ENCODE measurements at regions not wholly inside any gene's neighbourhood (a gene's known extent, or its start where the extent isn't known, plus 50 kb on each side); places are given as distances from the start of the nearest gene placed in this dataset.

- Histone ChIP-seq H3K79me2 (ENCODE audit: control insufficient read depth, low read length) (no peaks in the 10 kb centered on the region), H4K20me1 (ENCODE audit: control insufficient read depth, insufficient read depth, low read depth, low read length) (no peaks in the 10 kb centered on the region), H3K36me3 (ENCODE audit: control insufficient read depth, low read length) (no peaks in the 10 kb centered on the region), H3K4me2 (ENCODE audit: low read length) (no peak overlapping the region), H3K27ac (ENCODE audit: low read depth, low read length) (no peak overlapping the region), H3K9me3 (ENCODE audit: control insufficient read depth, insufficient read depth, low read length) (no peaks in the 10 kb centered on the region), H3K4me1 (ENCODE audit: control insufficient read depth, low read length) (no peaks in the 10 kb centered on the region), H3K9me2 (replicated peaks; ENCODE audit: control insufficient read depth, low read length) (no peaks in the 10 kb centered on the region), H3K4me3 (ENCODE audit: low read length) (no peak overlapping the region), H3K27me3 (ENCODE audit: control insufficient read depth, low read length) (no peaks in the 10 kb centered on the region), H3F3A (ENCODE audit: control insufficient read depth, insufficient read depth) (no peaks in the 10 kb centered on the region)
- TF ChIP-seq, protein P1, sequence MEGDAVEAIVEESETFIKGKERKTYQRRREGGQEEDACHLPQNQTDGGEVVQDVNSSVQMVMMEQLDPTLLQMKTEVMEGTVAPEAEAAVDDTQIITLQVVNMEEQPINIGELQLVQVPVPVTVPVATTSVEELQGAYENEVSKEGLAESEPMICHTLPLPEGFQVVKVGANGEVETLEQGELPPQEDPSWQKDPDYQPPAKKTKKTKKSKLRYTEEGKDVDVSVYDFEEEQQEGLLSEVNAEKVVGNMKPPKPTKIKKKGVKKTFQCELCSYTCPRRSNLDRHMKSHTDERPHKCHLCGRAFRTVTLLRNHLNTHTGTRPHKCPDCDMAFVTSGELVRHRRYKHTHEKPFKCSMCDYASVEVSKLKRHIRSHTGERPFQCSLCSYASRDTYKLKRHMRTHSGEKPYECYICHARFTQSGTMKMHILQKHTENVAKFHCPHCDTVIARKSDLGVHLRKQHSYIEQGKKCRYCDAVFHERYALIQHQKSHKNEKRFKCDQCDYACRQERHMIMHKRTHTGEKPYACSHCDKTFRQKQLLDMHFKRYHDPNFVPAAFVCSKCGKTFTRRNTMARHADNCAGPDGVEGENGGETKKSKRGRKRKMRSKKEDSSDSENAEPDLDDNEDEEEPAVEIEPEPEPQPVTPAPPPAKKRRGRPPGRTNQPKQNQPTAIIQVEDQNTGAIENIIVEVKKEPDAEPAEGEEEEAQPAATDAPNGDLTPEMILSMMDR (IDR thresholded peaks at IDR 0.05; ENCODE audit: low read depth, low read length, poor library complexity, severe bottlenecking), result no peak
- no peak for TF ChIP-seq EZH2phosphoT487 (IDR thresholded peaks at IDR 0.05; ENCODE audit: borderline replicate concordance, low read length)
These were observed 955.1 kb downstream of the DIAPH3 start for GRCh38 chr13:59208405-59209195.

DNA sequence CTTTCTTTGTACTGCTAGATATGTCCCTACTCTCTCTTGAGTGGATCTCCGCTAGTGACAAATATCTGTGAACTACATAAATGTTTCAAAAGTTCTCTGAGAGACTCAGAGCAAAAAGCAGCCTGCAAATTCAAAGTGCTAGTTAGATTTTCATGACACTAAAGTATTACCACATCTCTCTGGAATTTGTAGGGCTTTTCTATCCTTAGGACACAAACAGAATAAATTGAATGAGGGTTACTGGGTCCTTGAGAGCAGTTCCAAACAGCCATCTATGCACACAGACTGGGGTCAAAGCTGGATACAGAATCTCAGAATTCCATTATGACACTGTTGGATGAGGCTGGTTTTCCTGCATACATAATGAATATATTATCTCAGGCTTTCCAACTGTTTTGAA lies 953.2 kb downstream of the DIAPH3 start:
- H3K27me3 ChIP-seq (ENCODE audit: control insufficient read depth, low read length), result no peaks in the 10 kb centered on the region
- no peaks in the 10 kb centered on the region for H3K9me3 ChIP-seq (ENCODE audit: control insufficient read depth, insufficient read depth, low read length)
- H3K4me2 ChIP-seq (ENCODE audit: low read length), result no peak overlapping the region
- no peak overlapping the region for H3K4me3 ChIP-seq (ENCODE audit: low read length)
- no peaks in the 10 kb centered on the region for H3K9me2 ChIP-seq (replicated peaks; ENCODE audit: control insufficient read depth, low read length)
- no peaks in the 10 kb centered on the region for H3K79me2 ChIP-seq (ENCODE audit: control insufficient read depth, low read length)
- H3K36me3 ChIP-seq (ENCODE audit: control insufficient read depth, low read length), result no peaks in the 10 kb centered on the region
- TF ChIP-seq, protein P1 (IDR thresholded peaks at IDR 0.05; ENCODE audit: low read depth, low read length, poor library complexity, severe bottlenecking), result no peak
- TF ChIP-seq EZH2phosphoT487 (IDR thresholded peaks at IDR 0.05; ENCODE audit: borderline replicate concordance, low read length), result no peak
- no peaks in the 10 kb centered on the region for H3F3A ChIP-seq (ENCODE audit: control insufficient read depth, insufficient read depth)
- no peaks in the 10 kb centered on the region for H4K20me1 ChIP-seq (ENCODE audit: control insufficient read depth, insufficient read depth, low read depth, low read length)
- no peak overlapping the region for H3K27ac ChIP-seq (ENCODE audit: low read depth, low read length)
- H3K4me1 ChIP-seq (ENCODE audit: control insufficient read depth, low read length), result no peaks in the 10 kb centered on the region

DNA sequence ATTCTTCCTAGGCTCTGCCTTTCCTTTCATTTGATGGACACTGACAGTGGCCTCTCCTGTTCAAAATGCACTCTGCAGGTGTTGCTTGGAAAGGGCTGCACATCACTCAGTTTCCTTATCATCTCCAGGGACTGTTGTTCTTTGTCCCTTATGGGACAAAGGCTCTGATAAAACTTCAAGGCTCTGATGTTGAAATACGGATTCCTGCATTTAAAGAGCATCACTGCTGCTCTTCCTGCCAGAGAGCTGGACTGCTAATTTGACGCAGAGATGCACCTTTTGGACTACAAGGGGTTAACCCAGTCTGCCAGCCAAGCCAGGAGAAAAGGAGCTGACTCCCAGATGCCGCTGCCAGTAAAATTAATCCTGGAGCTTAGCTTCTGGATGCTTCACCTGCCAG lies 952.1 kb downstream of the DIAPH3 start:
- H4K20me1 ChIP-seq (ENCODE audit: control insufficient read depth, insufficient read depth, low read depth, low read length), result no peaks in the 10 kb centered on the region
- H3K79me2 ChIP-seq (ENCODE audit: control insufficient read depth, low read length), result no peaks in the 10 kb centered on the region
- no peak overlapping the region for H3K4me2 ChIP-seq (ENCODE audit: low read length)
- H3F3A ChIP-seq (ENCODE audit: control insufficient read depth, insufficient read depth), result no peaks in the 10 kb centered on the region
- no peak for TF ChIP-seq EZH2phosphoT487 (IDR thresholded peaks at IDR 0.05; ENCODE audit: borderline replicate concordance, low read length)
- TF ChIP-seq, protein P1 (IDR thresholded peaks at IDR 0.05; ENCODE audit: low read depth, low read length, poor library complexity, severe bottlenecking), result no peak
- no peaks in the 10 kb centered on the region for H3K36me3 ChIP-seq (ENCODE audit: control insufficient read depth, low read length)
- no peak overlapping the region for H3K4me3 ChIP-seq (ENCODE audit: low read length)
- no peak overlapping the region for H3K27ac ChIP-seq (ENCODE audit: low read depth, low read length)
- H3K9me2 ChIP-seq (replicated peaks; ENCODE audit: control insufficient read depth, low read length), result no peaks in the 10 kb centered on the region
- H3K27me3 ChIP-seq (ENCODE audit: control insufficient read depth, low read length), result no peaks in the 10 kb centered on the region
- no peaks in the 10 kb centered on the region for H3K4me1 ChIP-seq (ENCODE audit: control insufficient read depth, low read length)
- no peaks in the 10 kb centered on the region for H3K9me3 ChIP-seq (ENCODE audit: control insufficient read depth, insufficient read depth, low read length)

Data from DOHH2 (cell line).